ENCODE measurements at regions not wholly inside any gene's neighbourhood (a gene's known extent, or its start where the extent isn't known, plus 50 kb on each side); places are given as distances from the start of the nearest gene placed in this dataset.

DNA sequence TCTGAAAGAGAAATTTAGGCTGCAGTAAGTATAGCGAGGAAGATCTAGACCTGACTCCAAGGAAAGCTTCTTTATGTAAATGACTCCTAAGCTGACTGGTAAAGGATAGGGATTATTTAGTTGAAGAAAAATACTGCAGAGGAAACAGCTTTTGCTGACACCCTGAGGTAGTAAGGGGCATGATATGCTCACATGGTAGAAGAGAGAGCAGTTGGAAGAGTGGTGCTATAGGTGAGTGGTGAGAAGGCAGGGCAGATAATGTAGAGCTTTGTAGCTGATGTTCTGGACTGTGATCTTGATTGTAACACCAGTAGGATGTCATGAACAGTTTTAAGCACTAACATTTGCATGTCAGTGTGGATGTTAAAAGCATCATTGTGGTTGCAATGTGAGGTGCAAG lies 639.1 kb upstream of the SLC39A10 start:
- TF ChIP-seq MYNN (tag by site-specific recombination; IDR thresholded peaks at IDR 0.05; ENCODE audit: borderline replicate concordance), result no peak
- no peak for TF ChIP-seq ZNF548 (tag by site-specific recombination; IDR thresholded peaks at IDR 0.05)
- no peak for TF ChIP-seq ZNF530 (tag by site-specific recombination; IDR thresholded peaks at IDR 0.05; ENCODE audit: low read depth)
- TF ChIP-seq ZNF549 (tag by site-specific recombination; IDR thresholded peaks at IDR 0.05), result no peak
- TF ChIP-seq, protein P1, sequence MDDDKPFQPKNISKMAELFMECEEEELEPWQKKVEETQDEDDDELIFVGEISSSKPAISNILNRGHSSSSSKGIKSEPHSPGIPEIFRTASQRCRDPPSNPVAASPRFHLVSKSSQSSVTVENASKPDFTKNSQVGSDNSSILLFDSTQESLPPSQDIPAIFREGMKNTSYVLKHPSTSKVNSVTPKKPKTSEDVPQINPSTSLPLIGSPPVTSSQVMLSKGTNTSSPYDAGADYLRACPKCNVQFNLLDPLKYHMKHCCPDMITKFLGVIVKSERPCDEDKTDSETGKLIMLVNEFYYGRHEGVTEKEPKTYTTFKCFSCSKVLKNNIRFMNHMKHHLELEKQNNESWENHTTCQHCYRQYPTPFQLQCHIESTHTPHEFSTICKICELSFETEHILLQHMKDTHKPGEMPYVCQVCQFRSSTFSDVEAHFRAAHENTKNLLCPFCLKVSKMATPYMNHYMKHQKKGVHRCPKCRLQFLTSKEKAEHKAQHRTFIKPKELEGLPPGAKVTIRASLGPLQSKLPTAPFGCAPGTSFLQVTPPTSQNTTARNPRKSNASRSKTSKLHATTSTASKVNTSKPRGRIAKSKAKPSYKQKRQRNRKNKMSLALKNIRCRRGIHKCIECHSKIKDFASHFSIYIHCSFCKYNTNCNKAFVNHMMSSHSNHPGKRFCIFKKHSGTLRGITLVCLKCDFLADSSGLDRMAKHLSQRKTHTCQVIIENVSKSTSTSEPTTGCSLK (tag by site-specific recombination; IDR thresholded peaks at IDR 0.05), result no peak
- TF ChIP-seq, protein P2, sequence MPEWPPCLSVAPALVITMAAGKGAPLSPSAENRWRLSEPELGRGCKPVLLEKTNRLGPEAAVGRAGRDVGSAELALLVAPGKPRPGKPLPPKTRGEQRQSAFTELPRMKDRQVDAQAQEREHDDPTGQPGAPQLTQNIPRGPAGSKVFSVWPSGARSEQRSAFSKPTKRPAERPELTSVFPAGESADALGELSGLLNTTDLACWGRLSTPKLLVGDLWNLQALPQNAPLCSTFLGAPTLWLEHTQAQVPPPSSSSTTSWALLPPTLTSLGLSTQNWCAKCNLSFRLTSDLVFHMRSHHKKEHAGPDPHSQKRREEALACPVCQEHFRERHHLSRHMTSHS (tag by site-specific recombination; IDR thresholded peaks at IDR 0.05), result no peak
- no peak for TF ChIP-seq ZBTB20 (tag by site-specific recombination; IDR thresholded peaks at IDR 0.05)
- no peak for TF ChIP-seq HOXA7 (CRISPR knock-in tag; IDR thresholded peaks at IDR 0.05; ENCODE audit: borderline replicate concordance)
- no peak for TF ChIP-seq ZNF366 (tag by site-specific recombination; conservative IDR thresholded peaks at IDR 0.05)
- H3K36me3 ChIP-seq (ENCODE audit: control insufficient read depth in 2 of 2, insufficient read depth in 1 of 2, low read length in 2 of 2), result no peaks in the 10 kb centered on the region
- H3K4me1 ChIP-seq (ENCODE audit: control insufficient read depth, insufficient read depth, low read length), result no peaks in the 10 kb centered on the region
- CTCF ChIA-PET, result no interaction called here
- H3K9me3 ChIP-seq (ENCODE audit: control insufficient read depth, insufficient read depth, low read depth, low read length), result no peaks in the 10 kb centered on the region
- POLR2A ChIA-PET, result no interaction called here
- H3K27ac ChIP-seq (ENCODE audit: extremely low read depth, low read depth, low read length), result no peak overlapping the region
- no peak overlapping the region for H3K4me3 ChIP-seq (ENCODE audit: low read depth, low read length)

DNA sequence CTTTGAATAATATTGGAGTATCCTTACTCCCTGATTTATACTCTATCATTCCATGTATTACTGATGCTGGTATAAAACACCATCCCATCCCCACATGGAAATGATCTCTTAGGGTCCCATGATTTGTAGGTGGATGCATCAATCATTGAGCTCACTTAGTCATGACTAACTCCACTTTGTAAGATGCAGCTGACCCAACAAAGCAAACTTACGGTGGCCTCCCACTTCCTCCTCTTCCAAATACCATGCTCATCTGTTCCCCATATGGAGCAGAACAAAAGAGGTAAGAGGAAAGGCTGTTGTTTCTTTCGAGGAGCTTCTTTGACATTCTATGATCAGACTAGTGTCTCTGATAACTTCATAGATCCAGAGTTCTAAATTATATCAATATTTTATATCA lies 640.2 kb upstream of the SLC39A10 start:
- ChIA-PET CTCF (no interaction called here), POLR2A (no interaction called here)
- Histone ChIP-seq H3K27ac (ENCODE audit: extremely low read depth, low read depth, low read length) (no peak overlapping the region), H3K36me3 (ENCODE audit: control insufficient read depth in 2 of 2, insufficient read depth in 1 of 2, low read length in 2 of 2) (no peaks in the 10 kb centered on the region), H3K4me3 (ENCODE audit: low read depth, low read length) (no peak overlapping the region), H3K4me1 (ENCODE audit: control insufficient read depth, insufficient read depth, low read length) (no peaks in the 10 kb centered on the region), H3K9me3 (ENCODE audit: control insufficient read depth, insufficient read depth, low read depth, low read length) (no peaks in the 10 kb centered on the region)
- no peak for TF ChIP-seq GLI4 (tag by site-specific recombination; IDR thresholded peaks at IDR 0.05)
- TF ChIP-seq ZNF555 (tag by site-specific recombination; conservative IDR thresholded peaks at IDR 0.05), result no peak
- TF ChIP-seq, protein P3, sequence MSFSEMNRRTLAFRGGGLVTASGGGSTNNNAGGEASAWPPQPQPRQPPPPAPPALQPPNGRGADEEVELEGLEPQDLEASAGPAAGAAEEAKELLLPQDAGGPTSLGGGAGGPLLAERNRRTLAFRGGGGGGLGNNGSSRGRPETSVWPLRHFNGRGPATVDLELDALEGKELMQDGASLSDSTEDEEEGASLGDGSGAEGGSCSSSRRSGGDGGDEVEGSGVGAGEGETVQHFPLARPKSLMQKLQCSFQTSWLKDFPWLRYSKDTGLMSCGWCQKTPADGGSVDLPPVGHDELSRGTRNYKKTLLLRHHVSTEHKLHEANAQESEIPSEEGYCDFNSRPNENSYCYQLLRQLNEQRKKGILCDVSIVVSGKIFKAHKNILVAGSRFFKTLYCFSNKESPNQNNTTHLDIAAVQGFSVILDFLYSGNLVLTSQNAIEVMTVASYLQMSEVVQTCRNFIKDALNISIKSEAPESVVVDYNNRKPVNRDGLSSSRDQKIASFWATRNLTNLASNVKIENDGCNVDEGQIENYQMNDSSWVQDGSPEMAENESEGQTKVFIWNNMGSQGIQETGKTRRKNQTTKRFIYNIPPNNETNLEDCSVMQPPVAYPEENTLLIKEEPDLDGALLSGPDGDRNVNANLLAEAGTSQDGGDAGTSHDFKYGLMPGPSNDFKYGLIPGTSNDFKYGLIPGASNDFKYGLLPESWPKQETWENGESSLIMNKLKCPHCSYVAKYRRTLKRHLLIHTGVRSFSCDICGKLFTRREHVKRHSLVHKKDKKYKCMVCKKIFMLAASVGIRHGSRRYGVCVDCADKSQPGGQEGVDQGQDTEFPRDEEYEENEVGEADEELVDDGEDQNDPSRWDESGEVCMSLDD (tag by site-specific recombination; IDR thresholded peaks at IDR 0.05), result no peak
- TF ChIP-seq ZFP69B (tag by site-specific recombination; IDR thresholded peaks at IDR 0.05), result no peak
- TF ChIP-seq, protein P4, sequence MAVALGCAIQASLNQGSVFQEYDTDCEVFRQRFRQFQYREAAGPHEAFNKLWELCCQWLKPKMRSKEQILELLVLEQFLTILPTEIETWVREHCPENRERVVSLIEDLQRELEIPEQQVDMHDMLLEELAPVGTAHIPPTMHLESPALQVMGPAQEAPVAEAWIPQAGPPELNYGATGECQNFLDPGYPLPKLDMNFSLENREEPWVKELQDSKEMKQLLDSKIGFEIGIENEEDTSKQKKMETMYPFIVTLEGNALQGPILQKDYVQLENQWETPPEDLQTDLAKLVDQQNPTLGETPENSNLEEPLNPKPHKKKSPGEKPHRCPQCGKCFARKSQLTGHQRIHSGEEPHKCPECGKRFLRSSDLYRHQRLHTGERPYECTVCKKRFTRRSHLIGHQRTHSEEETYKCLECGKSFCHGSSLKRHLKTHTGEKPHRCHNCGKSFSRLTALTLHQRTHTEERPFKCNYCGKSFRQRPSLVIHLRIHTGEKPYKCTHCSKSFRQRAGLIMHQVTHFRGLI (tag by site-specific recombination; IDR thresholded peaks at IDR 0.05), result no peak
- no peak for TF ChIP-seq ZNF777 (tag by site-specific recombination; IDR thresholded peaks at IDR 0.05; ENCODE audit: borderline replicate concordance)
- no peak for TF ChIP-seq ZNF768 (tag by site-specific recombination; IDR thresholded peaks at IDR 0.05)
- TF ChIP-seq GFI1B (tag by site-specific recombination; IDR thresholded peaks at IDR 0.05), result no peak
- no peak for TF ChIP-seq ZNF2 (tag by site-specific recombination; IDR thresholded peaks at IDR 0.05)
- no peak for TF ChIP-seq ZIC2 (tag by site-specific recombination; IDR thresholded peaks at IDR 0.05)
- TF ChIP-seq ZNF48 (tag by site-specific recombination; IDR thresholded peaks at IDR 0.05), result no peak
- no peak for TF ChIP-seq ZSCAN30 (tag by site-specific recombination; IDR thresholded peaks at IDR 0.05)
- TF ChIP-seq ZNF274 (IDR thresholded peaks at IDR 0.05; ENCODE audit: low read length), result no peak
- no peak for TF ChIP-seq ZNF274 (tag by site-specific recombination; IDR thresholded peaks at IDR 0.05; ENCODE audit: borderline replicate concordance)
- no peak for TF ChIP-seq SP2 (tag by site-specific recombination; IDR thresholded peaks at IDR 0.05)
- no peak for TF ChIP-seq ZNF239 (tag by site-specific recombination; IDR thresholded peaks at IDR 0.05)
- TF ChIP-seq ZNF626 (tag by site-specific recombination; IDR thresholded peaks at IDR 0.05), result no peak
